PC-9 (cell line): ENCODE measurements at regions not wholly inside any gene's neighbourhood (a gene's known extent, or its start where the extent isn't known, plus 50 kb on each side); places are given as distances from the start of the nearest gene placed in this dataset.

Source experiments
- BruUV-seq: library from RNA; stranded (reverse); fragments of 400-500 nt; replicated peaks from 2 replicates; lab custom pipeline; 2021; lab: Mats Ljungman, UMichigan
- CTCF ChIA-PET: fragments of 300-600 bp; sonication (Branson Sonifier 250); formaldehyde crosslinking; loops from one replicate; lab custom pipeline; 2022; ENCODE audit warnings: antibody characterized with exemption; lab: Charles Lee
- POLR2A ChIA-PET: fragments of 300-600 bp; sonication (Branson Sonifier 250); formaldehyde crosslinking; loops from one replicate; lab custom pipeline; 2022; ENCODE audit warnings: antibody characterized with exemption; ENCODE audit not compliant: unreplicated experiment; lab: Charles Lee
- DNase-seq, 2 experiments: peaks; one replicate each; pipeline versions ENCODE4 v3.0.0 to v3.0.0-alpha.2; 2015 to 2022; ENCODE audit warnings: mixed read lengths in 1 of 2
- H2AFZ ChIP-seq: fragments of 200-600 bp; sonication (generic); 2 replicates; pipeline ENCODE4 v1.8.1; 2017; ENCODE audit warnings: antibody characterized with exemption
- H3F3A ChIP-seq: fragments of 200-600 bp; sonication (generic); 2 replicates; pipeline ENCODE4 v1.8.1; 2017; ENCODE audit warnings: antibody characterized with exemption, mild to moderate bottlenecking, low read depth; ENCODE audit not compliant: insufficient read depth
- H3K27ac ChIP-seq: fragments of 200-600 bp; sonication (generic); 2 replicates; pipeline ENCODE4 v1.6.1; 2016; ENCODE audit warnings: mixed run types
- H3K27me3 ChIP-seq: fragments of 200-600 bp; sonication (generic); 2 replicates; pipeline ENCODE4 v1.6.1; 2016; ENCODE audit warnings: low read depth, mixed run types; ENCODE audit not compliant: insufficient read depth
- H3K36me3 ChIP-seq: fragments of 200-600 bp; sonication (generic); 2 replicates; pipeline ENCODE4 v1.6.1; 2016; ENCODE audit warnings: low read depth, mixed run types
- H3K4me1 ChIP-seq: fragments of 200-600 bp; sonication (generic); replicated peaks from 2 replicates; pipeline ENCODE4 v1.6.1; 2016; ENCODE audit warnings: mixed run types; ENCODE audit not compliant: insufficient read depth
- H3K4me2 ChIP-seq: fragments of 200-600 bp; sonication (generic); 2 replicates; pipeline ENCODE4 v1.6.1; 2017; ENCODE audit warnings: mixed run types
- H3K4me3 ChIP-seq: fragments of 200-600 bp; sonication (generic); 2 replicates; pipeline ENCODE4 v1.6.1; 2016; ENCODE audit warnings: mixed run types
- H3K79me2 ChIP-seq: fragments of 200-600 bp; sonication (generic); 2 replicates; pipeline ENCODE4 v1.6.1; 2017; ENCODE audit warnings: low read depth, mixed run types
- H3K9me2 ChIP-seq: fragments of 200-600 bp; sonication (generic); 2 replicates; pipeline ENCODE4 v1.8.1; 2017; ENCODE audit warnings: mild to moderate bottlenecking; ENCODE audit not compliant: insufficient read depth
- H3K9me3 ChIP-seq: fragments of 200-600 bp; sonication (generic); 2 replicates; pipeline ENCODE4 v1.8.1; 2016; ENCODE audit warnings: low read depth; ENCODE audit not compliant: insufficient read depth
- H4K20me1 ChIP-seq: fragments of 200-600 bp; sonication (generic); 2 replicates; pipeline ENCODE4 v1.8.1; 2017; ENCODE audit not compliant: insufficient read depth
- EZH2 ChIP-seq: fragments of 200-600 bp; sonication (generic); IDR thresholded peaks from 2 replicates; pipeline ENCODE4 v1.8.0; 2017; ENCODE audit warnings: antibody characterized with exemption, low read depth
- intact Hi-C: fragments of 100-400 bp; cut with micrococcal nuclease; formaldehyde crosslinking; loops from one replicate; pipeline ENCODE4 v1.10.0; 2022; ENCODE audit not compliant: unreplicated experiment
- TF ChIP-seq, protein P1 (sequence below): fragments of 200-600 bp; sonication (generic); conservative IDR thresholded peaks from 2 replicates; pipeline ENCODE4 v1.6.1; 2017; ENCODE audit warnings: mixed run types, antibody characterized with exemption, mild to moderate bottlenecking, moderate library complexity

DNA sequence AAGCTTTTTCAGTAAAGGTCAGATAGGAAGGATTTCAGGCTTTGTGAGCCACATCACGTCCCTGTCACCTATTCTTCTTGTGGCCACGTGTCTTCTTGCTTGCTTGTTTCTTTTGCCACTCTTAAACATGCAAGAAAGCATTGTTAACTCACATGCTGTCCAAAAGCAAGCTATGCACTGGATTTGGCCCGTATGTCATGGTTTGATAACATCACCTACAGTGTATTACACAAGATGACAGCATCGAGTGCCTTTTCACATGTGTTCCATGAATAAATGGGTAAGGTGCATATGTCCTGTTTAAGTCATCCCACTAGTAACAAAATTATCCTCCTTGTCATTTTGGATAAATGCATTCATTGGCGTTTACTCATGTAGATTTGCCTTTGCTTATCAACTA is 468.0 kb upstream of the FAT1 start:
- no peak for DNase-seq
- H3K36me3 ChIP-seq = no peaks in the 10 kb centered on the region
- intact Hi-C loops = no loop called here
- H3K4me3 ChIP-seq = no peak overlapping the region
- no peak overlapping the region for H3K4me2 ChIP-seq
- no TSS peak for BruUV-seq
- no peaks in the 10 kb centered on the region for H4K20me1 ChIP-seq
- no peaks in the 10 kb centered on the region for H3F3A ChIP-seq
- H3K27ac ChIP-seq = no peak overlapping the region
- H3K9me2 ChIP-seq = no peaks in the 10 kb centered on the region
- no peaks in the 10 kb centered on the region for H3K4me1 ChIP-seq
- no peak overlapping the region for H2AFZ ChIP-seq
- POLR2A ChIA-PET = no interaction called here
- no peaks in the 10 kb centered on the region for H3K79me2 ChIP-seq
- H3K9me3 ChIP-seq = no peaks in the 10 kb centered on the region
- no peaks in the 10 kb centered on the region for H3K27me3 ChIP-seq
- CTCF ChIA-PET = no interaction called here
- TF ChIP-seq, protein P1, sequence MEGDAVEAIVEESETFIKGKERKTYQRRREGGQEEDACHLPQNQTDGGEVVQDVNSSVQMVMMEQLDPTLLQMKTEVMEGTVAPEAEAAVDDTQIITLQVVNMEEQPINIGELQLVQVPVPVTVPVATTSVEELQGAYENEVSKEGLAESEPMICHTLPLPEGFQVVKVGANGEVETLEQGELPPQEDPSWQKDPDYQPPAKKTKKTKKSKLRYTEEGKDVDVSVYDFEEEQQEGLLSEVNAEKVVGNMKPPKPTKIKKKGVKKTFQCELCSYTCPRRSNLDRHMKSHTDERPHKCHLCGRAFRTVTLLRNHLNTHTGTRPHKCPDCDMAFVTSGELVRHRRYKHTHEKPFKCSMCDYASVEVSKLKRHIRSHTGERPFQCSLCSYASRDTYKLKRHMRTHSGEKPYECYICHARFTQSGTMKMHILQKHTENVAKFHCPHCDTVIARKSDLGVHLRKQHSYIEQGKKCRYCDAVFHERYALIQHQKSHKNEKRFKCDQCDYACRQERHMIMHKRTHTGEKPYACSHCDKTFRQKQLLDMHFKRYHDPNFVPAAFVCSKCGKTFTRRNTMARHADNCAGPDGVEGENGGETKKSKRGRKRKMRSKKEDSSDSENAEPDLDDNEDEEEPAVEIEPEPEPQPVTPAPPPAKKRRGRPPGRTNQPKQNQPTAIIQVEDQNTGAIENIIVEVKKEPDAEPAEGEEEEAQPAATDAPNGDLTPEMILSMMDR = no peak
- TF ChIP-seq EZH2 = no peak

DNA sequence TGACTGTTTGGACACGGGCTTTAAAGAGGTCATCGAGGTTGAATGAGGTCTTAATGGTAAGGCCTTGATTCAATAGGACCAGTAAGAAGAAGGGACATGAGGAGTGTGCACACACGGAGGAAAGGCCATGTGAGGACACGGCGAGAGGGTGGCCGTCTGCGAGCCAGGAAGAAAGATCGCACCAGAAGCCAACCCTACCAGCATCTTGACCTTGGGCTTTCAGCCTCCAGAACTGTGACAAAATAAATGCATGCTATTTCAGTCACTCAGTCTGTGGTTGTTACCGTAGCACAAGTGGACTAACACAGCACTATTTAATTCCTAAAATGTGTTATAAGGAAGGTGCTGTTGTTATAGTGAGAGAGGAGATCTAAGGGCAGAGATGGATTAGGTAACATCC is 468.6 kb upstream of the FAT1 start:
- Histone ChIP-seq H3K4me3 (no peak overlapping the region), H3K27me3 (no peaks in the 10 kb centered on the region), H3K27ac (no peak overlapping the region), H3K9me2 (no peaks in the 10 kb centered on the region), H3F3A (no peaks in the 10 kb centered on the region), H3K4me2 (no peak overlapping the region), H4K20me1 (no peaks in the 10 kb centered on the region), H3K9me3 (no peaks in the 10 kb centered on the region), H3K36me3 (no peaks in the 10 kb centered on the region), H2AFZ (no peak overlapping the region), H3K4me1 (no peaks in the 10 kb centered on the region), H3K79me2 (no peaks in the 10 kb centered on the region)
- no TSS peak for BruUV-seq
- CTCF ChIA-PET = no interaction called here
- POLR2A ChIA-PET = no interaction called here
- DNase-seq = no peak
- intact Hi-C loops = no loop called here
- TF ChIP-seq, protein P1 = no peak
- TF ChIP-seq EZH2 = no peak

DNA sequence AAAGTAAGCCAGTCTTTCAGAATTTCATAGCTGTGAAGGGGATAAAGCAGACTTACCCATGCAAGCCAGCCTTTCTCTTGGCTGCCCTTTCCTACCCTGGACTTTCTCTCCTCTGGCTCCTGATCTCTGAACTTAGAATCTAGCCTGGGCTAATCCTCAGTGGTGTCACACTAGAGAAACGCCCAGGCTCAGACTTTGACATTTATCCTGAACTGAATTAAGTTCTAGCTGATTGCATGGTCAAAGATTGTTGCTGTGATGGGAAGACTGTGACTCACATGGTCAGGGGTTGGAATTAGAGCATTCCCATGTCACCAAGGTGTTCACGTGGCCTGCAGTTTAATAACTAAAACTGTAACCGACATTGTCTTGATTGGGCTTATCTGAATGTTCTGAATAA is 469.5 kb upstream of the FAT1 start:
- no peak overlapping the region for H2AFZ ChIP-seq
- CTCF ChIA-PET = no interaction called here
- no peaks in the 10 kb centered on the region for H3K4me1 ChIP-seq
- H3F3A ChIP-seq = no peaks in the 10 kb centered on the region
- intact Hi-C loops = no loop called here
- TF ChIP-seq, protein P1 = no peak
- no peak for TF ChIP-seq EZH2
- no peak overlapping the region for H3K4me3 ChIP-seq
- no peaks in the 10 kb centered on the region for H3K36me3 ChIP-seq
- H3K4me2 ChIP-seq = no peak overlapping the region
- no peaks in the 10 kb centered on the region for H3K9me2 ChIP-seq
- H3K9me3 ChIP-seq = no peaks in the 10 kb centered on the region
- no peaks in the 10 kb centered on the region for H4K20me1 ChIP-seq
- POLR2A ChIA-PET = no interaction called here
- no peak for DNase-seq
- no peak overlapping the region for H3K27ac ChIP-seq
- no peaks in the 10 kb centered on the region for H3K27me3 ChIP-seq
- H3K79me2 ChIP-seq = no peaks in the 10 kb centered on the region
- BruUV-seq = no TSS peak
